Endothelial cell of umbilical vein (primary cell): ENCODE measurements at regions not wholly inside any gene's neighbourhood (a gene's known extent, or its start where the extent isn't known, plus 50 kb on each side); places are given as distances from the start of the nearest gene placed in this dataset.

Experiments used
- CTCF ChIP-seq, 2 donors: IDR thresholded peaks; 1 replicate in 1 of 2; 2 replicates in 1 of 2; pipeline ENCODE4 v1.5.1; 2011; ENCODE audit warnings: low read length in 2 of 2, mild to moderate bottlenecking in 2 of 2, moderate library complexity in 2 of 2, control low read depth in 1 of 2, inconsistent platforms in 1 of 2, low read depth in 1 of 2; ENCODE audit not compliant: insufficient read depth in 1 of 2; ENCODE audit errors: extremely low read depth in 1 of 2
- EZH2 ChIP-seq: IDR thresholded peaks from 2 replicates; pipeline ENCODE4 v1.6.1; 2012; ENCODE audit warnings: borderline replicate concordance, low read depth, mild to moderate bottlenecking, moderate library complexity, low read length, inconsistent platforms; ENCODE audit not compliant: severe bottlenecking
- FOS ChIP-seq: IDR thresholded peaks from 2 replicates; pipeline ENCODE4 v1.6.1; 2011; ENCODE audit warnings: mild to moderate bottlenecking, low read length, moderate library complexity, borderline replicate concordance; ENCODE audit not compliant: insufficient read depth
- JUN ChIP-seq: IDR thresholded peaks from 2 replicates; pipeline ENCODE4 v1.6.1; 2011; ENCODE audit warnings: borderline replicate concordance, low read depth; ENCODE audit not compliant: insufficient read length, insufficient read depth
- MAX ChIP-seq: IDR thresholded peaks from 2 replicates; pipeline ENCODE4 v1.6.1; 2011; ENCODE audit not compliant: insufficient read depth, insufficient read length
- MYC ChIP-seq: IDR thresholded peaks from one replicate; pipeline ENCODE4 v1.6.1; 2011; ENCODE audit warnings: mild to moderate bottlenecking, low read depth, low read length
- POLR2A ChIP-seq: IDR thresholded peaks from 2 replicates; pipeline ENCODE4 v1.6.1; 2012; ENCODE audit warnings: low read depth, mild to moderate bottlenecking, control low read depth, low read length
- POLR2AphosphoS5 ChIP-seq: IDR thresholded peaks from 2 replicates; pipeline ENCODE4 v1.6.1; 2012; ENCODE audit warnings: low read depth, mild to moderate bottlenecking, control low read depth, low read length, moderate library complexity; ENCODE audit not compliant: insufficient read depth

GRCh38 chr5:56396634-56397033, 163.5 kb upstream of the ANKRD55 start:
- TF ChIP-seq FOS, result no peak
- no peak for TF ChIP-seq POLR2AphosphoS5
- no peak for TF ChIP-seq EZH2
- no peak for TF ChIP-seq MYC
- no peak for TF ChIP-seq CTCF (IDR thresholded peaks at IDR 0.05; ENCODE audit: extremely low read depth in 1 of 2, insufficient read depth in 1 of 2, low read depth in 1 of 2, low read length in 2 of 2)
- TF ChIP-seq POLR2A, result no peak
- no peak for TF ChIP-seq MAX
- TF ChIP-seq JUN, result no peak
